ENCODE measurements at regions not wholly inside any gene's neighbourhood (a gene's known extent, or its start where the extent isn't known, plus 50 kb on each side); places are given as distances from the start of the nearest gene placed in this dataset.

DNA sequence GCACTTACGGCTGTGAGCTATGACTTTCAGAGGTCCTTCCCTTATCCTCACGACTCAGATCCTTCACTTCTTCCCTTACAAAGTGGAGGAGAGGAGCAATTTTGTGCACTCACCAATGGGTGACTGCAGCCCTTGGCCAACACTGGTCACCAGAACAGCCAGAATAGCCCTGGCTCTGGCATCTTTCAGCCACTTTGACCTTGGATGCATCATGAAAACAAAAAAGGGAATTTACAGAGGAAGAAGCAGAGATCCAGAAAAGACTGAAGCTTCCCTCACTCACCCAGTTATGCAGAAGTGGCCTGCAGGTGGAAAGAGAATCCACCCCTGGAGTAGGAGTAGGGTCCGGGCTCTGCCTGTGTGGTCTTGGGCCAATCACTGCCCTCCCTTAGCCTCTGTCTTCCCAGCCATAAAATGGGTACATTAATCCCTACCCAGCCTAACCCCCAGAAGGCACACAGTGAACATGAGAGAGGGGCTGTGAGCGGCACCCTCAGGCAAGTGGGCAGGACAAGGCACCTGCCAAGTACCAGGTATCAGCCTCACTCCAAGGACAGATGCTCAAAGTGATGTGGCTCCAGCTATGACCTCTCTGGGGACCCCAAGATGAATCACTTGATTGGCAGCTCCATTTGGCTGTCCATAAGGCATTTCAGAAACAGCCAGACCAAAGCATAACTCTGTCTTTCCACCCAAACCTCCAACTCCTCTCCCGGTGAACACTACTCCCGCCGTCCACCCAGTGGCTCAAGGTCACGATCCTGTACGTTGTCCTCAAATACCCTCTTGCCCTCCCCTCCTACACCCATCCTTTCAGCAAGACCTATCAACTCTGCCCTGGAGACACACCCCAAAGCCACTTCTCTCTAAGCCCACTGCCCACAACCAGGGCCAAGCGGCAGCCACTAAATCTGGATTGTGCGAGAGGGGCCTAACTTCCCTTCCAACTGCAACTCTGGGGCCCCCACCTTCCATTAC is 129.8 kb upstream of the ZMIZ1 start:
- Histone ChIP-seq H3K4me3 (ENCODE audit: control extremely low read depth in 1 of 5, extremely low read depth in 1 of 5, insufficient read depth in 1 of 5, low read depth in 2 of 5, low read length in 4 of 5) (no peak overlapping the region), H4K20me1 (ENCODE audit: control insufficient read depth, insufficient read depth, low read length, poor library complexity, severe bottlenecking) (no peaks in the 10 kb centered on the region), H3K79me2 (ENCODE audit: control insufficient read depth, insufficient read depth, low read length) (no peaks in the 10 kb centered on the region), H3K36me3 (replicated peaks in 1 of 2; ENCODE audit: control extremely low read depth in 1 of 2, control insufficient read depth in 1 of 2, extremely low read depth in 1 of 2, insufficient read depth in 2 of 2, low read length in 1 of 2) (no peaks in the 10 kb centered on the region), H3K4me1 (ENCODE audit: control insufficient read depth in 2 of 2, insufficient read depth in 2 of 2, low read length in 2 of 2) (no peaks in the 10 kb centered on the region), H2AFZ (ENCODE audit: insufficient read depth, low read depth, low read length, poor library complexity, severe bottlenecking) (no peak overlapping the region), H3K9ac (ENCODE audit: low read length) (no peak overlapping the region), H3K27ac (ENCODE audit: low read length in 2 of 2) (no peak overlapping the region), H3K4me2 (replicated peaks; ENCODE audit: low read depth, low read length, poor library complexity, severe bottlenecking) (no peak overlapping the region), H3K27me3 (replicated peaks in 1 of 4; ENCODE audit: control extremely low read depth in 1 of 4, control insufficient read depth in 3 of 4, insufficient read depth in 4 of 4, low read length in 3 of 4) (peaks cover 0 to 7% (median 2%) of the 10 kb centered on the region in 4 experiments), H3K9me3 (ENCODE audit: control extremely low read depth in 1 of 3, control insufficient read depth in 2 of 3, insufficient read depth in 1 of 3, low read length in 2 of 3) (peaks cover 0 to 6% (median 6%) of the 10 kb centered on the region in 3 donors)
- no peaks in the 10 kb centered on the region for H3K4me1 Mint-ChIP-seq
- no peak for ATAC-seq (ENCODE audit: low read depth)
- H3K9me3 Mint-ChIP-seq (ENCODE audit: insufficient read depth) = no peaks in the 10 kb centered on the region
- intact Hi-C loops (cut with micrococcal nuclease) = loop anchor here (5.0 kb wide), 1 partner anchor 258 kb away; no protein-coding TSS in a partner anchor
- no peak overlapping the region for H3K4me3 Mint-ChIP-seq
- no peak overlapping the region for H3K27ac Mint-ChIP-seq
- H3K27me3 Mint-ChIP-seq = peaks cover 32% of the 10 kb centered on the region
- DNase-seq = no peak
- ChIA-PET POLR2A (no interaction called here), CTCF (interaction anchor here (1.3 kb wide), 1 partner anchor 256 kb away, joined by 4 read pairs; no protein-coding TSS in a partner anchor)
- TF ChIP-seq EZH2 (IDR thresholded peaks at IDR 0.05; ENCODE audit: borderline replicate concordance, insufficient read depth, low read depth, low read length, poor library complexity, severe bottlenecking) = no peak
- TF ChIP-seq, protein P1, sequence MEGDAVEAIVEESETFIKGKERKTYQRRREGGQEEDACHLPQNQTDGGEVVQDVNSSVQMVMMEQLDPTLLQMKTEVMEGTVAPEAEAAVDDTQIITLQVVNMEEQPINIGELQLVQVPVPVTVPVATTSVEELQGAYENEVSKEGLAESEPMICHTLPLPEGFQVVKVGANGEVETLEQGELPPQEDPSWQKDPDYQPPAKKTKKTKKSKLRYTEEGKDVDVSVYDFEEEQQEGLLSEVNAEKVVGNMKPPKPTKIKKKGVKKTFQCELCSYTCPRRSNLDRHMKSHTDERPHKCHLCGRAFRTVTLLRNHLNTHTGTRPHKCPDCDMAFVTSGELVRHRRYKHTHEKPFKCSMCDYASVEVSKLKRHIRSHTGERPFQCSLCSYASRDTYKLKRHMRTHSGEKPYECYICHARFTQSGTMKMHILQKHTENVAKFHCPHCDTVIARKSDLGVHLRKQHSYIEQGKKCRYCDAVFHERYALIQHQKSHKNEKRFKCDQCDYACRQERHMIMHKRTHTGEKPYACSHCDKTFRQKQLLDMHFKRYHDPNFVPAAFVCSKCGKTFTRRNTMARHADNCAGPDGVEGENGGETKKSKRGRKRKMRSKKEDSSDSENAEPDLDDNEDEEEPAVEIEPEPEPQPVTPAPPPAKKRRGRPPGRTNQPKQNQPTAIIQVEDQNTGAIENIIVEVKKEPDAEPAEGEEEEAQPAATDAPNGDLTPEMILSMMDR (IDR thresholded peaks at IDR 0.05) = no peak
- 98% methylated on average over 8 of the region's 11 CpGs for whole genome bisulfite sequencing (ENCODE audit: insufficient coverage)

- H3K4me1 Mint-ChIP-seq = no peaks in the 10 kb centered on the region
- H3K27me3 Mint-ChIP-seq = peaks cover 23% of the 10 kb centered on the region
- H3K9me3 Mint-ChIP-seq (ENCODE audit: insufficient read depth) = no peaks in the 10 kb centered on the region
- H3K4me2 ChIP-seq (replicated peaks; ENCODE audit: low read depth, low read length, poor library complexity, severe bottlenecking) = no peak overlapping the region
- no peaks in the 10 kb centered on the region for H3K4me1 ChIP-seq (ENCODE audit: control insufficient read depth in 2 of 2, insufficient read depth in 2 of 2, low read length in 2 of 2)
- H2AFZ ChIP-seq (ENCODE audit: insufficient read depth, low read depth, low read length, poor library complexity, severe bottlenecking) = no peak overlapping the region
- 88% methylated on average over 2 of the region's 4 CpGs for WGBS (ENCODE audit: insufficient coverage)
- DNase-seq (no peak), ATAC-seq (ENCODE audit: low read depth) (no peak)
- H3K79me2 ChIP-seq (ENCODE audit: control insufficient read depth, insufficient read depth, low read length) = no peaks in the 10 kb centered on the region
- TF ChIP-seq EZH2 (IDR thresholded peaks at IDR 0.05; ENCODE audit: borderline replicate concordance, insufficient read depth, low read depth, low read length, poor library complexity, severe bottlenecking) = no peak
- TF ChIP-seq, protein P1 (IDR thresholded peaks at IDR 0.05) = no peak
- ChIA-PET CTCF (no interaction called here), POLR2A (no interaction called here)
- H3K27me3 ChIP-seq (replicated peaks in 1 of 4; ENCODE audit: control extremely low read depth in 1 of 4, control insufficient read depth in 3 of 4, insufficient read depth in 4 of 4, low read length in 3 of 4) = peaks cover 0 to 7% (median 2%) of the 10 kb centered on the region in 4 experiments
- no peak overlapping the region for H3K9ac ChIP-seq (ENCODE audit: low read length)
- H3K36me3 ChIP-seq (replicated peaks in 1 of 2; ENCODE audit: control extremely low read depth in 1 of 2, control insufficient read depth in 1 of 2, extremely low read depth in 1 of 2, insufficient read depth in 2 of 2, low read length in 1 of 2) = no peaks in the 10 kb centered on the region
- no peaks in the 10 kb centered on the region for H4K20me1 ChIP-seq (ENCODE audit: control insufficient read depth, insufficient read depth, low read length, poor library complexity, severe bottlenecking)
- no peak overlapping the region for H3K4me3 ChIP-seq (ENCODE audit: control extremely low read depth in 1 of 5, extremely low read depth in 1 of 5, insufficient read depth in 1 of 5, low read depth in 2 of 5, low read length in 4 of 5)
- intact Hi-C loops (cut with micrococcal nuclease) = no loop called here
- peaks cover 0 to 6% (median 6%) of the 10 kb centered on the region in 3 donors for H3K9me3 ChIP-seq (ENCODE audit: control extremely low read depth in 1 of 3, control insufficient read depth in 2 of 3, insufficient read depth in 1 of 3, low read length in 2 of 3)
- H3K27ac Mint-ChIP-seq = no peak overlapping the region
- no peak overlapping the region for H3K4me3 Mint-ChIP-seq
- no peak overlapping the region for H3K27ac ChIP-seq (ENCODE audit: low read length in 2 of 2)
Measured at GRCh38 chr10:78942091-78942501, 126.7 kb upstream of the ZMIZ1 start.
